HG03354 (cell line): ENCODE measurements at regions not wholly inside any gene's neighbourhood (a gene's known extent, or its start where the extent isn't known, plus 50 kb on each side); places are given as distances from the start of the nearest gene placed in this dataset.
A peak's percentile ranks its signal among the peaks of the same experiment; 100 is the strongest.

Experiments used
- ATAC-seq: cut with Tn5 transposase; IDR thresholded peaks from one replicate; pipeline ENCODE4 v1.9.1; 2021; ENCODE audit warnings: mild to moderate bottlenecking; ENCODE audit not compliant: unreplicated experiment, poor library complexity, severe bottlenecking

DNA sequence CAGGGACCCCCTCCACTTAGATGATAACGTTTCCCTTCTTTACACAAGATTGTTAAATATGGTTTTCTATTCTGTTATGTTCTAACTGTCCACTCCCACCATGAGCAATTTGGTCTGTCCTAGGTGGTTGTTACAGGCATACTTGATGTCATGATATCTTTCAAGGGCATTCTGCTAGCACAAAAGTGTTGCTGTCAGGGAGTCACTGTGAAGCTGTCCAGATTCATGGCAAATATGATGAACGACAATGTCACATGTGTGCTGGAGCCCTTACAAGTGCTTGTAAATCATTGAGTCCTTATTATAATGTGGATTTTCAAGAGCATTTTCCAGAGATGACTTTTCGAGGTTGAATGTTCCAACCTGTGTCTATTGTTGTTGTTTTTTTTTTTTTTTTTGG, 1250.7 kb upstream of the PRKX start:
- ATAC-seq, result no peak

DNA sequence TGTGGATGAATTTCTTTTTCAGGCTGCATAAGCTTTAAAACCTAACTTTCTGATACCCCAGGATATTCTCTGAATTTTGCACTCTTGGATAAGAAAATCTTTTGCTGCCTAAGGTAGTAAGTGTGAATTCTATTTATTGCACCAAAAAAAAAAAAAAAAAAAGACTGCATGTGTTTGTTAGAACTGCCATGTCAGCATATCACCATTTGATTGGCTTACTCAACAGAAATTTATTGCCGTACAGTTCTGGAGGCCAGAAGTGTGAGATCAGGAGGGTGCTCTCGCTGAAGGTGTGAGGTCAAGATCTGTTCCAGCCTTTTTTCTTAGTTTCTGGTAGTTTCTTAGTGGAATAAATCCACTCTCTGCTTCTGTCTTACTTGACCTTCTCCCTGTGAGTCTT, 1250.0 kb upstream of the PRKX start:
- no peak for ATAC-seq

DNA sequence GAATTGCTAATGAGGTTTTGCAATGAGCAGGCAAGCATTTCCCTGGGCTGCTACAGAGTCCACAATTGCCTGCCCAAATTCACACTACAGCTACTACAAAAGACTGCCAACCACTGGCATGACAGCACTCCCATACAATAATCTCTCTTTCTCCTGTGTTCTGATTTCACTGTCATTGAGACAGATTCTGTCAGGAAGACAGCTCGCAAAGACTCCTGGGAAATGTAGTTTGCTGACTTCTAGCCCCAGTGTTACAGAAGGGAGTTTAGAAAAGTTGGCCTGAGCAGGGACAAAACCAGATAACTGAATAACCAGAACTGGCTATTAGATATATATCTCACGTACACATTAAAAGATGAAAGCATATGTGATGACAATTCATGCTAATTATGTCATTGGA, 1231.3 kb upstream of the PRKX start:
- no peak for ATAC-seq

DNA sequence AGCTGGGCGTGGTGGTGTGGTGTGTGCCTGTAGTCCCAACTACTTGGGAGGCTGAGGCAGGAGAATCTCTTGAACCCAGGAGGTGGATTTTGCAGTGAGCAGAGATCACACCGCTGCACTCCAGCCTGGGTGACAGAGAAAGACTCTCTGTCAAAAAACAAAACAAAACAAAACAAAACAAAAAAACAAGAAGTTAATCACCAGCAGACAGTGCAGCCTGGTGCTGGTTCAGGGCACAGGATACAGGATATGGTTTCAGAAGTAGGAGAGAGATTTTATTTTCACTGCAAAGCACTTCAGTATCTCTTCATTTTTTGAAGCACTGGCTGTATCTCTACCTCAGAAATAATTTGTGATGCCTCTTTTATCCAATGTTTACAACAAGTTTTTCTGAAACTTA, 1222.9 kb upstream of the PRKX start:
- ATAC-seq, result peak; percentile 35

DNA sequence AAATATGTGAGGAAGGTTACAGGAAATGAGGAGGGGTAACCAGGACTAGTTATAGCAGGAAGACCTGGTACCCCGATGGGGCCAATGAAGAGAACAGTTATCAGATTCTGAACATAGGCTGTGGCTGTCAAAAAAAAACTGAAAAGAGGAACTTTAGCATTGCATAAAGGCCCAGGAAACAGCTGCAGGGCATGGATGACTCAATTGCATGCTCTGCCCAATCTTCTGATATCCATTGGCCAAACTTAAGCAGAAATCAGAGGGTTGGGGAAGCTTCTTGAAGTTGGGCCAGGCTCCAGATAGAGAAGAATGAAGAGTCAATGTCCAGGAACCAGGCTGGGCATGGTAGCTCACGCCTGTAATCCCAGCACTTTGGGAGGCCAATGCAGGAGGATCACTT, 1222.4 kb upstream of the PRKX start:
- ATAC-seq, result peak; percentile 80

DNA sequence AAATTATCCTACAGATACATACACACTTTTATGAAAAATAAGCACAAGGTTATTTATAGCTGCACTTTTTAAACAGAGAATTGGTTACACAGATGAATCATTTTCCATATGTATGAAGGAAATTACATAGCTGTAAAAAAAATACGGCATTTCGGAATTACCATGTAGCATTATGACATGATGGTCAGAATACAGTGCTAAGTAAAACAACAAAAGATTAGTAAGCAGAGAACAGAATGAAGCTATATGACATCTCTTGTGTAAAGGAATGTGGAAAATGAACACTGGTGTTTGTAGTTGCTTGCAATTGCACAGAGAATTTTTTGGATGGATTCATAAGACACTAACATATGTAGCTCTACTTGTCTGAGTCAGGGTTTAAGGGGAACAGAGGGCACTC, 1222.0 kb upstream of the PRKX start:
- ATAC-seq, result peak; percentile 35

DNA sequence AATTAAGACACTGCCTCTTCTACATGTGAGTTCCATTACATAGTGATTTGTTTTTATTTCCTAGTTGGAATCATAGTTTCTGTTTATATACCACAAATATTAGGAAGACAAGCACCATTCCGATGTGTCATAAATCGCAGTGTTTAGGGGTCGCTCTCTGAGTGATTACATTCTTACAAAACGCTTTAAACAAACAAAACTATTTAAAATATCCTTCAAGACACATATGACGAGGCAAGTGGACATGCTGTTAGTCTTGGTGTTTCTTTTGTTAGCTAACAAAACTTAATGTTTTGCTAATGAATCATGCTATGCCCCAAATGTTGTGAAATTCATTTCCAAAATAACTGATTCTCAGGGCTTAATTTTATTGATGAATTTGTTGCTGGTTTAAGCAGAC, 1219.3 kb upstream of the PRKX start:
- no peak for ATAC-seq

DNA sequence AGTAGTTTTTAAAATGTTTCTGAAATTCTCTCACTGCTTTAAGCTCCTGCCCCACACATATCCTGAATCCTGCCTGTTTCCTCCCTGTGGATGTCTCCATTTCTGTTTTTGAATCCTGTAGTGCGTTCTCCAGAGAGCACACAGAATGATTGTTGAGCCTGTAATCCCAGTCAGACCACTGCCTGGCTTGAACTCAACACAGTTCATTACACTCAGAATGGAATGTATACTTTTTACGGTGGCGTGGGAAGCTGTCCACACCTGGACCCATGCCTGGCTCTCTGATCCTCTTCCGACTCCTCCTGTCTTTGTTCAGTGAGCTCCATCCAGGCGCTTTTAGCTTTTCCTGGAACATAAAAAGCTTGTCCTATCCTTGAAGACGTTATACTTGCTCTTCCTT, 1217.0 kb upstream of the PRKX start:
- no peak for ATAC-seq

DNA sequence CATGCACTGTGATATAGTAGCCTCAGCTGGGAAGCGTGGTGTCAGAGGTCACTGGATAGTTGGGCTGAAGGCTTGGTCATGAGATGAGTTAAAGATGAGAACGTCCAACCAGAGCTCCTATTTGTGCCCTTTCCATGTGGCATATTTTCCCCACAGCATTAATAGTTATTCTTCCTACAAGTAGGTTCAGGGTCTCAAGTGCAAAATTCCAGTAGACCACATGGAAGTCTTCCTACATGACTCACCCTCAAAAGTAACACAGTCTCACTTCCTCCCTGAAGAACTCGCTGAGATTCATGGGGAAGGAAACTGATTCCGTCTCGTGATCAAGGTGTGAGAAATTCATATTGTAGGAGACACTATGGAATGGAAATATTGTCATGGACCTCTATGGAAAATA, 1212.5 kb upstream of the PRKX start:
- no peak for ATAC-seq

DNA sequence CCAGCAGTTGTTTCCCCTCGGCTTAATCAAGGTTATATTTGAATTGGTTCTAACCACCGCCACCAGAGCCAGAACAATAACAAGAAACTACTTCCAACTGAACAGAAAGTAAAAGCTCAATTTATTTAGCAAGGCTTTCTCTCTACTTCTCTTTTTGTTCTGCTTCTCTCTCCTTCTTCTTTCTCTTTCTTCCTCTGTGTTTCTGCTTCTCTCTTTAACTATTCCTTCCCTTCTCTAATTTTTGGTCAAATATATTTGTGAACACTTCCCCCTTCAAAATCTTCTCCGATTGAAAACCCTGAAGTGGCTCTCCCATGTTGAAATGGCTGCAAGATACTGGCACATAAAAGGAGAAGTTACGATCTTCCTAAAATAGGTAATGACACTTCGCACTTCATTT, 1195.9 kb upstream of the PRKX start:
- no peak for ATAC-seq

DNA sequence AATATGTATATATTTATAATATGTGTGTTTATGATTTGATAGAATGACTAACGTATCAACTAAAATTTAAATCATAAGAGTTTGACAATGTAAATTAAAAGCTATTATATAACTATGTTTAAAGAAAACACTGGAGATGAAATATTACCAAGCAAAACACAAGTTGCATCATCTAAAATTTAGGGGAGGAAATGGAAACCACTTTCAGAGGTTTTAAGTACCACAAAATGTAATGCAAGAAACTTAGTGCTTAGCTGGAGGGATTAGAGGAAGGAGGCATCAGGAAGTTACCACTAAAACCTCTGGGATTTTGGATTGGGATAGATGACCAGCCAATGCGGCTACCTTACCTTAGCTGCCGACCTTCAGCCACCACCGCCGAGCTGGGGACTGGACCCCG, 1192.1 kb upstream of the PRKX start:
- no peak for ATAC-seq

DNA sequence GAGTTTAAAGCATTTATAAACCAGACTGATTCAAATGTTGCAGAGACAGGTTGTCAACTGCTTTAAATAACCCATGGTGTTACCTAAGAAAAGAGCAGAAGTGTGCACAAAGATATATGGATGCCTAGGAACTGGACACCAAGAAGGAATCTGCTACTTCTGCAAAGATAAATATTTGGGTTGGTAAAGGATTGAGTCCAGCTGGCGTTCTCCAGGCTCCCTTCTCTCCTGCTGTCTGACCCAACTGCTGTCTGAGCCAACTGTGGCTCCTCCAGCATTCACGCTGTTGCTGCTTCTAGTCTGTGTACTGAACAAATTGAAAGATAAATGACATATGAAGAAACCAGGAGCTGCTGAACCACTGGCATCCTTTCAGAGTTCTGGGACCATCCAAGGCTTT, 1167.8 kb upstream of the PRKX start:
- ATAC-seq, result no peak

DNA sequence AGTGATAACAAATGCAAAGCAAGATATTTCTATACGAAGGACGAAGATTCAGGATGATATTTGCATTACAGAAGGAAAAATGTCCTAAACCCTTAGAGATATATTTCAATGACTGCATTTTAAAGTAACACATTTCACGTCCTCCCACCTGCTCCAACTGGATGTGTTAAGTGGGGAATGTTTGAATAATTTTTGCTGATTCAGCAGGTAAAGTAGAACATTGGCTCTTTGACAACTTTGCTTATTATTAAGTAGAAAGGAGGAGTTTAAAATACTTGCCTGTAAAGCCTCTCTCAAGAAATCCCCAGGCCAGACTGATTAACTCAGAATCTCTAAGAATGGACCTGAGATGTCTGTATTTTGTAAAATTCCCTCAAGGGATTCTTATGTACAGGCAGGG, 1165.2 kb upstream of the PRKX start:
- ATAC-seq, result no peak

DNA sequence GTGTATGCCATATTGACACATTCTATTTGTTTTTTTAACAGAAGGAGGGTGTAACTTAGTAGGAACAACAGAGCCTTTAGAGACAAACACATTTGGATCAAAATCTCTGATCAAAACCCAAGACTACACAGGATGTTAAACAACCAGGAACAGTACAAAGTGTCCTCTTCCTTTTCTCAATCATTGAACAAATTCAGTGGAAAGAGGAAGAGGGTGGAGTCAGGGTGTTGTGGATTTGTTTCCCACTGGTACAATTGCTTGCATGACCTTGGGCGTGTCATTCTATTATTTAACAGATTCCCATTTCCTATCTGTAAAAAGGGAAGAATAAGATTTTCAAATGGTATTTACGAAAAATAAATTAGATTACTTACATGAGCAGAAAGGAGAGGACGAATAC, 1162.8 kb upstream of the PRKX start:
- ATAC-seq, result no peak

DNA sequence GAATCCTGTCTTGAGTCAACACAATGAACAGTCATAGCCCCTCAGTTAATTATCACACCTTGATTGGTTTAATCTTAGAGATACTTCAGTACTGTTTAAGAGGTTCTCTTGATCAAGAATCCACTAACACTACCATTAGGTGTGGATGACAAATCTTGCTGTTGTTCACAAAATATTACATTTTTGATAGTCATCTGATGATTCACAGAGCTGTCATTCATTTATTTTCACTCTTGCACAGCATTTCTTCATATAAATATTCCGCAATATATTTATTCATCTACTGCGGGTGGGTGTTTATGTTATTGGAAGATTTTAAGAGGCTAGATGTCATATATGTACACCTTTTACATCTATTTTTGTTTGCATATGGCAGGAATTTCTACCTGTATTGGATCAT, 1138.1 kb upstream of the PRKX start:
- no peak for ATAC-seq

DNA sequence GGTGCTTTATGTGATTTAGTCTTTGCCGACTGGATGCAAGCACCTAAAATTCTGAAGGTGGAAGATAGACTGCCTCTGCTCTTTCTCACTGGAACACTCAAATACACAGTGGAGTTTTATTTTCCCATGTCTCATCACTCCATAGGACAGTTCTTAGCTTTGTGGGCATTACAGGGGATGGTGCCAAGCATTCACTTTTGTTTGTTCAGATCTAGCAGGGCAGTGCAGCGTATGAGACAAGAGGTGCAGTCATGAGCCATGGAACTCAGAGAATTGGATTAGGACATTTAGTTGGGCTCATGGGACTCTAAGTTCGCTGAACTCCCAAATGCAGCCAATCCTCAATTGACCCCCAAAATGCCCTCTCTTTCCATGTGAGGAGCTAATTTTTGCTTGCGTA, 1136.9 kb upstream of the PRKX start:
- ATAC-seq, result no peak

DNA sequence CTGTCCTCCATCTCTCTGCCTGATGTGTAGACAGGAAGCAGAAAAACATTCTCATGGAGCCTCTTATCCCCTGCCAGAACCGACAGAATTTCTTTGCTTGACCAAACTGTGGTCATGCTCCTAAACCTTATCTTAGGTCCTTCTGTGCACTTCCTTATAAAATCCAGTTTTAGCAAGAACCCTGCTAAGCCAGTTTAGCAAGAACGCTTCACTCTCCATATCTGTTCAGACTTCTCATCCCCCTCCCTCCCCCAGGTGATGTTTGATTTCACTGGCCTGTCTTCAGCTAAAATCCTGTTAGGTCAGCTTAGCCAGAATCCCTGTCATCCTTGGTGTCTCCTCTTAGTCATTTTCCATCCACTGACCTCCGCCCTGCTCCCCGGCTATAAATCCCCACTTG, 1130.9 kb upstream of the PRKX start:
- no peak for ATAC-seq

DNA sequence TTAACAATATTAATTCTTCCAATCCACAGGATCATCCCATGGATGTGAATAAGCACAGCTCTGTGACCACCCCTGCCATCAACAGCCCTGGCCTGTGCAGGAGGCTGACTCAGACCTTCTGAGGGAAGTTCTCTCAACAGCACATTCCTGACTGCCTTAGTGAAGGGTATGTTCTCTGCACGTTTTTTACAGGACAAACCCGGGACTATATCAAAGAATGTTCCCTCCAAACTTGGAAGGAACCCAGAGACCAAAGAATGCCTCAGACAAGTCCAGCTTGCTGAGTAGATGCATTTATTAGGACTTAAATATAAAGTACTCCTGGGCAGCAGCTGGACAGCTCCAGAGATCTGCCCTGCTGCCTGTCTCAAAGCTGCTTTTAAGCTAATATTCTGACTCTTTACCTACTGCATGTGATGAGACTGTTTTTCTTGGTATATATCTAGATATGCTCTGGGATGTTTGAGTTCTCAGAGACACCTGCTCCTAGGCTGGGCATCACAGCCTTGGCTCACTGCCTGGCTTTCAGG, 1127.8 kb upstream of the PRKX start:
- no peak for ATAC-seq

DNA sequence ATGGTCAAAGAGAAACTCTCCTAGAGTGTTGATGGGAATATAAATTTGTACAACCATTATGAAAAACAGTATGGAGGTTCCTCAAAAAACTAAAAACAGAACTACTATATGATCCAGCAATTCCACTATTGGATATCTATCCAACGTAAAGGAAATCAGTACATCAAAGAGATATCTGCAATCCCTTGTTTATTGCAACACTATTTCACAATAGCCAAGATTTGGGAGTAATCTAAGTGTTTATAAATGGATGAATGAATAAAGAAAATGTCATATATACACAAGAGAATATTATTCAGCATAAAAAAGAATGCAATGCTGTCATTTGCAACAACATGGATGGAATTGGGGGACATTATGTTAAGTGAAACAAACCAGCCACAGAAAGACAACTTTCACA, 1118.1 kb upstream of the PRKX start:
- no peak for ATAC-seq

DNA sequence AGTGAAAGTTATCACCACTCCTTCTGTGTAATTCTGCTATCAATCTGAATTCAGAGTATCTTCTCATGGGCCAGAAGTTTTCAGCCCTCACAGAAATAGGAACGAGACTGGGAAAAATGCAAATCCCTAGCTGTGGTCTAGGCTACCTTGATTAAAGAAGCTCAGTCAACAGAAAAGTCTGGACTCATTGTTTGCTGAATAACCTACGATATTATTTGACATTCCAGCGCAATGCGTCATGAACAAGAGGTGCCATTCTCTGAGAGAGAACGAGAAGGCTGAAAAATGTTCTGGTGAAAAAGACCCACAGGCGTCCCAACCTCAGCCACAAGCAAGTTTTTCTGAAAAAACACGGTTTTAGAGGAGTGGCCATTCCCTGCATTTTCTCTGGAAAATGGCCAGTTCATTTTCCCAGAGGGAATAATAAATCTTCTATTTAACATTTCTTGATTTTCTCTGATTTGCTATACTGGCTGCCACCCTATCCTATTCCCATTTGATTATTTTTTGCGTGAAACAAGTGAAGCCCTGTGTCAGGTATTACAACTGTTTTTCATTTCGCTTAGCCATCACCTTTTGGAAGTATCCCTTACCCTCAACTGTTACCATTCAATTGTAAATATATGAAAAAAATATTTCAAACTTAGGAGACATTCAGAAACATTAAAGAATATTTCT, 1117.6 kb upstream of the PRKX start:
- ATAC-seq, result no peak

DNA sequence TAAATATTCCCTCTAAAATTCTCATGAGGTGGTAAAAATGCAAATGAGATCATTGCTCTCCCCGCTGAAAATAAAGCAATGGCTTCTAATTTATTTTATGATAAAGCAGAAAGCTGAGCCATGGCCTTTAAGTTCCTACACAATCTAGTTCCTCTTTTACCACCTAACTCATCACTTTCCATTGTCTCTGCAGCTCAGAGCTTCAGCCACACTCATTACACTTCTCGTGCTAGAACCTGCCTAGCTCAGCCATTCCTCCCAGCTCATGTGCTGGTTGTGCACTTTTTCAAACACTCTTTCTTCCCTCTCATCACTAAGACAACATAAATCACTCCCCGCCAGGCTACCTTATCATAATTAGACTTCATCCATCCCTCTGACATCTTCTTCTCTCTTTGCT, 1112.1 kb upstream of the PRKX start:
- ATAC-seq, result no peak

DNA sequence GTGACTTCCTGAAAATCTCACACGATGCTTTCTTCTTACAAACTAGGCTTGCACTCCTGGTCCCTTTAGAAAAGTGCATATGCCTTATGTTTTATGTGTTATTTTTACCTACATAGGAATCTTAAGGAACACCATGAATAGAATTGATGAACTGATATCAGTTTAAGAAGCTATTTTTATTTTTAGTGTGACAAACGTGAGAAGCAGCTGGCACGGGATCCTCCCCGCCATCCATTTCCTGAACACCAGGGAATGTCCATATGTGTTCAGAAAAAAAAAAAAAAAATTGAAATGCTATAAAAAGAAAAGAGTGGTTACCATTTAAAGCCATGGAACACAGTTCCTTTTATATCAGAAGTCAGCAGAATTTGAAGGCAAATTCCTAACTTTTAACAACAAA, 1096.1 kb upstream of the PRKX start:
- ATAC-seq, result no peak
